GM21515 (cell line): ENCODE measurements at regions not wholly inside any gene's neighbourhood (a gene's known extent, or its start where the extent isn't known, plus 50 kb on each side); places are given as distances from the start of the nearest gene placed in this dataset.

Experiments
- ATAC-seq: cut with Tn5 transposase; IDR thresholded peaks from one replicate; pipeline ENCODE4 v1.9.1; 2021; ENCODE audit not compliant: unreplicated experiment

DNA sequence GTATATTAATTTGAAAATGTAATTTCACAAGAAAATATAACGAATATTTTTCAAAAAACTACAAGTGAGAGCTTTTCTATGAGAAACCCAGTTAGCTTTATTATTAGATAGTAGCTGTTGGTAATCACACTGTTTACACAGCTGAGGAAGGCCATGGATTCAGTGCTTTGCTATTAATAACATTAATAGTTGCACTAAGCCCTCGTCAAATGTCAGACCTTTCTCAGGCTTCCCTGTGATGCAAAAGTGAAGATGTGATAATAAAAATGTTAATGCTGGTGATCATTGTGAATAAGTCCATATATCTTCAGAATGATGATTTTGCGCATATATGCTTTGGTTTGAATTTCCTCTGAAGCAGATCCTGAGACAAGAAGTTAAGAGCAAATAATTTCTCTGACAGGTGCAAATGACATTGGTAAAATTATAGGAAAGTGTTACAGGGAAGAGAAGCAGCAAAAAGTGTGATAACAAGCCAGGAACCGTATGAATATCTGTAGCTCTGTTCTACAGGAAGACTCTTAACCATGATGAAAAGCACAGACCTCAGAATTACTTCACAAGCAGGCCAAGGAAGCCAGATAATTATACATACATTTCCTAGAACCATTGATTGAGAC is 56.5 kb upstream of the CNTN6 start:
- ATAC-seq: no peak

DNA sequence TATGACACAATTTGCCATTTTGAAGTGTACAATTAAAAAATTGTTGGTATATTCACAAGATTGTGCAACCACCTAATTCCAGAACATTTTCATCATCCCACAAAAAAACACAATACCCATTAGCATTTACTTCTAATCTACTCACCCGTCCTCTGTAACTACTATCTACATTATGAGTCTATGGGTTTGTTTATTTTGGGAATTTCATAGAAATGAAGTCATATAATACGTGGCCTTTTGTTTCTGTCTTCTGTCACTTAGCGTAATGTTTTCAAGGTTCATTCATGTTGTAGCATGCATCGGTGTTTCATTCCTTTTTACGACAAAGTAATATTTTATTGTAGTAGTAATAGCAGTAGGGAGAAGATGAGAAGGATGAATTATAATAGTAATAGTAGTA is 55.2 kb upstream of the CNTN6 start:
- no peak for ATAC-seq
